Neutrophil (primary cell): ENCODE measurements at regions not wholly inside any gene's neighbourhood (a gene's known extent, or its start where the extent isn't known, plus 50 kb on each side); places are given as distances from the start of the nearest gene placed in this dataset.

Experiments
- H3K27ac ChIP-seq: fragments of 200-600 bp; sonication (generic); 2 replicates; pipeline ENCODE4 v1.5.1; 2016; ENCODE audit warnings: mild to moderate bottlenecking, moderate library complexity
- H3K27me3 ChIP-seq: fragments of 200-600 bp; sonication (generic); 2 replicates; pipeline ENCODE4 v1.6.0; 2016; ENCODE audit warnings: mild to moderate bottlenecking
- H3K36me3 ChIP-seq: fragments of 200-600 bp; sonication (generic); 2 replicates; pipeline ENCODE4 v1.5.1; 2017
- H3K4me1 ChIP-seq, 2 experiments: fragments of 200-600 bp in 1 of 2; sonication (generic) in 1 of 2; 1 replicate in 1 of 2; 2 replicates in 1 of 2; pipeline versions ENCODE4 v1.5.1 to v1.6.1; 2013 to 2016; ENCODE audit warnings: low read depth in 1 of 2, low read length in 1 of 2, mild to moderate bottlenecking in 1 of 2, moderate library complexity in 1 of 2; ENCODE audit not compliant: control insufficient read depth in 1 of 2, insufficient read depth in 1 of 2
- H3K4me3 ChIP-seq, 2 experiments: fragments of 200-600 bp in 1 of 2; sonication (generic) in 1 of 2; 1 replicate in 1 of 2; 2 replicates in 1 of 2; pipeline ENCODE4 v1.5.1; 2013 to 2016; ENCODE audit warnings: low read depth in 1 of 2, low read length in 1 of 2, mild to moderate bottlenecking in 1 of 2, moderate library complexity in 1 of 2
- H3K9me3 ChIP-seq: fragments of 200-600 bp; sonication (generic); 2 replicates; pipeline ENCODE4 v1.5.1; 2016
- CTCF ChIP-seq: fragments of 200-600 bp; sonication (generic); IDR thresholded peaks from 2 replicates; pipeline ENCODE4 v1.5.1; 2016; ENCODE audit warnings: antibody characterized with exemption

- Histone ChIP-seq H3K27ac (no peak overlapping the region), H3K4me1 (no peaks in the 10 kb centered on the region), H3K27me3 (no peaks in the 10 kb centered on the region), H3K4me3 (no peak overlapping the region), H3K9me3 (no peaks in the 10 kb centered on the region), H3K36me3 (no peaks in the 10 kb centered on the region)
- no peak for TF ChIP-seq CTCF
Measured at GRCh38 chr2:60603533-60604190, 50.2 kb upstream of the BCL11A start.

- no peaks in the 10 kb centered on the region for H3K27me3 ChIP-seq
- no peaks in the 10 kb centered on the region for H3K4me1 ChIP-seq
- H3K27ac ChIP-seq = no peak overlapping the region
- no peak for TF ChIP-seq CTCF
- H3K36me3 ChIP-seq = no peaks in the 10 kb centered on the region
- no peaks in the 10 kb centered on the region for H3K9me3 ChIP-seq
- no peak overlapping the region for H3K4me3 ChIP-seq
Measured at GRCh38 chr2:60604486-60605064, 51.1 kb upstream of the BCL11A start.

GRCh38 chr2:60605866-60606265, 52.4 kb upstream of the BCL11A start:
- Histone ChIP-seq H3K4me1 (no peaks in the 10 kb centered on the region), H3K27me3 (no peaks in the 10 kb centered on the region), H3K36me3 (no peaks in the 10 kb centered on the region), H3K4me3 (no peak overlapping the region), H3K27ac (no peak overlapping the region), H3K9me3 (no peaks in the 10 kb centered on the region)
- TF ChIP-seq CTCF = no peak

GRCh38 chr2:60608679-60609078, 55.2 kb upstream of the BCL11A start:
- Histone ChIP-seq H3K27me3 (no peaks in the 10 kb centered on the region), H3K4me3 (no peak overlapping the region), H3K36me3 (no peaks in the 10 kb centered on the region), H3K27ac (no peak overlapping the region), H3K9me3 (no peaks in the 10 kb centered on the region), H3K4me1 (peaks cover 0 to 5% of the 10 kb centered on the region in 2 experiments)
- TF ChIP-seq CTCF = no peak

GRCh38 chr2:60612033-60612432, 58.6 kb upstream of the BCL11A start:
- H3K4me1 ChIP-seq = peaks cover 0 to 5% of the 10 kb centered on the region in 2 experiments
- no peaks in the 10 kb centered on the region for H3K9me3 ChIP-seq
- H3K27me3 ChIP-seq = no peaks in the 10 kb centered on the region
- no peak for TF ChIP-seq CTCF
- no peak overlapping the region for H3K4me3 ChIP-seq
- H3K27ac ChIP-seq = no peak overlapping the region
- H3K36me3 ChIP-seq = no peaks in the 10 kb centered on the region
